ENCODE measurements at regions not wholly inside any gene's neighbourhood (a gene's known extent, or its start where the extent isn't known, plus 50 kb on each side); places are given as distances from the start of the nearest gene placed in this dataset.

- intact Hi-C loops (cut with DNase I) = no loop called here
- Histone ChIP-seq H3K27ac (replicated peaks in 1 of 4) (no peak overlapping the region), H3K27me3 (peaks cover 0 to 5% (median 0%) of the 10 kb centered on the region in 4 donors), H3K36me3 (no peaks in the 10 kb centered on the region), H3K4me3 (no peak overlapping the region), H3K4me1 (no peaks in the 10 kb centered on the region), H3K9me3 (peaks cover 0 to 5% (median 0%) of the 10 kb centered on the region in 4 donors)
- TF ChIP-seq CTCF (IDR thresholded peaks at IDR 0.05) (no peak), POLR2AphosphoS5 (IDR thresholded peaks at IDR 0.05) (no peak), EP300 (IDR thresholded peaks at IDR 0.05) (no peak), POLR2A (IDR thresholded peaks at IDR 0.05; ENCODE audit: low read depth) (no peak)
- DNase-seq (ENCODE audit: extremely low spot score) = no peak
Observed at GRCh38 chr5:3893527-3893926, 297.9 kb downstream of the IRX1 start.

GRCh38 chr5:3893975-3894374, 298.3 kb downstream of the IRX1 start:
- Histone ChIP-seq H3K27ac (replicated peaks in 1 of 4) (no peak overlapping the region), H3K4me3 (no peak overlapping the region), H3K9me3 (peaks cover 0 to 5% (median 0%) of the 10 kb centered on the region in 4 donors), H3K36me3 (no peaks in the 10 kb centered on the region), H3K4me1 (no peaks in the 10 kb centered on the region), H3K27me3 (peaks cover 0 to 5% (median 0%) of the 10 kb centered on the region in 4 donors)
- intact Hi-C loops (cut with DNase I) = no loop called here
- no peak for TF ChIP-seq POLR2A (IDR thresholded peaks at IDR 0.05; ENCODE audit: low read depth)
- 50% methylated on average over 1 of the region's 1 CpG for WGBS
- no peak for DNase-seq (ENCODE audit: extremely low spot score)

- no peak overlapping the region for H3K27ac ChIP-seq (replicated peaks in 1 of 4)
- no peaks in the 10 kb centered on the region for H3K36me3 ChIP-seq
- TF ChIP-seq CTCF (IDR thresholded peaks at IDR 0.05) (no peak), POLR2AphosphoS5 (IDR thresholded peaks at IDR 0.05) (no peak), EP300 (IDR thresholded peaks at IDR 0.05) (no peak), POLR2A (IDR thresholded peaks at IDR 0.05; ENCODE audit: low read depth) (no peak)
- H3K4me1 ChIP-seq = no peaks in the 10 kb centered on the region
- 82% methylated on average over 5 of the region's 5 CpGs for WGBS
- H3K27me3 ChIP-seq = peaks cover 0 to 5% (median 0%) of the 10 kb centered on the region in 4 donors
- no peak overlapping the region for H3K4me3 ChIP-seq
- intact Hi-C loops (cut with DNase I) = no loop called here
- H3K9me3 ChIP-seq = peaks cover 0 to 5% (median 0%) of the 10 kb centered on the region in 4 donors
- no peak for DNase-seq (ENCODE audit: extremely low spot score)
Observed at GRCh38 chr5:3896098-3896497, 300.5 kb downstream of the IRX1 start.

GRCh38 chr5:3899093-3899492, 303.5 kb downstream of the IRX1 start:
- DNase-seq (ENCODE audit: extremely low spot score) = no peak
- no peak overlapping the region for H3K4me3 ChIP-seq
- TF ChIP-seq CTCF (IDR thresholded peaks at IDR 0.05) (no peak), POLR2A (IDR thresholded peaks at IDR 0.05; ENCODE audit: low read depth) (no peak), POLR2AphosphoS5 (IDR thresholded peaks at IDR 0.05) (no peak), EP300 (IDR thresholded peaks at IDR 0.05) (no peak)
- H3K36me3 ChIP-seq = no peaks in the 10 kb centered on the region
- peaks cover 0 to 5% (median 0%) of the 10 kb centered on the region in 4 donors for H3K9me3 ChIP-seq
- no peak overlapping the region for H3K27ac ChIP-seq (replicated peaks in 1 of 4)
- WGBS = 67% methylated on average over 5 of the region's 5 CpGs
- peaks cover 0 to 5% (median 0%) of the 10 kb centered on the region in 4 donors for H3K27me3 ChIP-seq
- intact Hi-C loops (cut with DNase I) = no loop called here
- no peaks in the 10 kb centered on the region for H3K4me1 ChIP-seq

- WGBS = 85% methylated on average over 2 of the region's 8 CpGs
- TF ChIP-seq POLR2AphosphoS5 (IDR thresholded peaks at IDR 0.05) = no peak
- no peak for TF ChIP-seq POLR2A (IDR thresholded peaks at IDR 0.05; ENCODE audit: low read depth)
- no peak for TF ChIP-seq EP300 (IDR thresholded peaks at IDR 0.05)
- no peak for TF ChIP-seq CTCF (IDR thresholded peaks at IDR 0.05)
- peak; percentile 79 for DNase-seq (ENCODE audit: extremely low spot score)
Observed at GRCh38 chr5:3904584-3904983, 309.0 kb downstream of the IRX1 start.

More at GRCh38 chr5:3904584-3904983, 309.0 kb downstream of the IRX1 start:
- H3K27me3 ChIP-seq = peaks cover 0 to 6% (median 0%) of the 10 kb centered on the region in 4 donors
- no peaks in the 10 kb centered on the region for H3K36me3 ChIP-seq
- no peaks in the 10 kb centered on the region for H3K9me3 ChIP-seq
- intact Hi-C loops (cut with DNase I) = no loop called here
- H3K4me3 ChIP-seq = no peak overlapping the region
- no peaks in the 10 kb centered on the region for H3K4me1 ChIP-seq
- H3K27ac ChIP-seq (replicated peaks in 1 of 4) = no peak overlapping the region
